ENCODE measurements at regions not wholly inside any gene's neighbourhood (a gene's known extent, or its start where the extent isn't known, plus 50 kb on each side); places are given as distances from the start of the nearest gene placed in this dataset.

- H3K27ac ChIP-seq: no peak overlapping the region
- no peaks in the 10 kb centered on the region for H3K4me1 ChIP-seq (replicated peaks in 1 of 2)
- H3K4me3 ChIP-seq: no peak overlapping the region
- in situ Hi-C loops (cut with MboI; ENCODE audit: low pct_unique_long_range_greater_than_20kb in 2 of 9, low sequenced_read_pairs in 9 of 9, unreplicated experiment in 9 of 9): no loop called here
- 0 to 92% (median 71%) methylated on average over 1 to 3 of the region's 3 CpGs for WGBS, 10 experiments
- ATAC-seq (replicated peaks in 6 of 8): no peak
These were observed 213.7 kb downstream of the HTR7 start for GRCh38 chr10:90644165-90644564.

GRCh38 chr10:90650858-90651257 is 207.0 kb downstream of the HTR7 start:
- WGBS, 10 experiments: 0 to 100% (median 75%) methylated on average over 1 to 2 of the region's 2 CpGs; no CpG with 5 or more reads in 1 of the 10 experiments
- H3K4me1 ChIP-seq (replicated peaks in 1 of 2): no peaks in the 10 kb centered on the region
- no peak overlapping the region for H3K27ac ChIP-seq
- no peak overlapping the region for H3K4me3 ChIP-seq
- in situ Hi-C loops (cut with MboI; ENCODE audit: low pct_unique_long_range_greater_than_20kb in 2 of 9, low sequenced_read_pairs in 9 of 9, unreplicated experiment in 9 of 9): no loop called here
- no peak for ATAC-seq (replicated peaks in 6 of 8)

- in situ Hi-C loops (cut with MboI; ENCODE audit: low pct_unique_long_range_greater_than_20kb in 2 of 9, low sequenced_read_pairs in 9 of 9, unreplicated experiment in 9 of 9): no loop called here
- H3K4me3 ChIP-seq: no peak overlapping the region
- no peak for ATAC-seq (replicated peaks in 6 of 8)
- no peak overlapping the region for H3K27ac ChIP-seq
- no peaks in the 10 kb centered on the region for H3K4me1 ChIP-seq (replicated peaks in 1 of 2)
These were observed 205.3 kb downstream of the HTR7 start for GRCh38 chr10:90652519-90652918.

- in situ Hi-C loops (cut with MboI; ENCODE audit: low pct_unique_long_range_greater_than_20kb in 2 of 9, low sequenced_read_pairs in 9 of 9, unreplicated experiment in 9 of 9): no loop called here
- no peak overlapping the region for H3K27ac ChIP-seq
- H3K4me1 ChIP-seq (replicated peaks in 1 of 2): no peaks in the 10 kb centered on the region
- no peak overlapping the region for H3K4me3 ChIP-seq
- whole genome bisulfite sequencing, 10 experiments: 0 to 80% (median 67%) methylated on average over 1 of the region's 1 CpG; no CpG with 5 or more reads in 7 of the 10 experiments
- no peak for ATAC-seq (replicated peaks in 6 of 8)
These were observed 199.0 kb downstream of the HTR7 start for GRCh38 chr10:90658791-90659190.

GRCh38 chr10:90665905-90666662 is 191.8 kb downstream of the HTR7 start:
- Histone ChIP-seq H3K4me3 (no peak overlapping the region), H3K4me1 (replicated peaks in 1 of 2) (no peaks in the 10 kb centered on the region), H3K27ac (no peak overlapping the region)
- ATAC-seq (replicated peaks in 6 of 8): no peak
- in situ Hi-C loops (cut with MboI; ENCODE audit: low pct_unique_long_range_greater_than_20kb in 2 of 9, low sequenced_read_pairs in 9 of 9, unreplicated experiment in 9 of 9): no loop called here
- WGBS, 10 experiments: 14 to 95% (median 66%) methylated on average over 1 to 7 of the region's 8 CpGs

- Histone ChIP-seq H3K4me3 (no peak overlapping the region), H3K27ac (no peak overlapping the region), H3K4me1 (replicated peaks in 1 of 2) (no peaks in the 10 kb centered on the region)
- ATAC-seq (replicated peaks in 6 of 8): no peak
- in situ Hi-C loops (cut with MboI; ENCODE audit: low pct_unique_long_range_greater_than_20kb in 2 of 9, low sequenced_read_pairs in 9 of 9, unreplicated experiment in 9 of 9): no loop called here
- WGBS, 10 experiments: 0 to 87% (median 54%) methylated on average over 1 of the region's 1 CpG; no CpG with 5 or more reads in 1 of the 10 experiments
These were observed 183.4 kb downstream of the HTR7 start for GRCh38 chr10:90674461-90674860.

GRCh38 chr10:90674928-90675327 is 182.9 kb downstream of the HTR7 start:
- peak in 3 of 8 experiments; percentile 27 to 98 (median 76) for ATAC-seq (replicated peaks in 6 of 8)
- no peak overlapping the region for H3K27ac ChIP-seq
- WGBS, 10 experiments: 9 to 100% (median 91%) methylated on average over 1 to 5 of the region's 5 CpGs; no CpG with 5 or more reads in 1 of the 10 experiments

GRCh38 chr10:90675621-90676020 is 182.2 kb downstream of the HTR7 start:
- Histone ChIP-seq H3K4me1 (replicated peaks in 1 of 2) (no peaks in the 10 kb centered on the region), H3K4me3 (no peak overlapping the region), H3K27ac (no peak overlapping the region)
- no peak for ATAC-seq (replicated peaks in 6 of 8)
- WGBS, 10 experiments: 0 to 86% (median 45%) methylated on average over 1 to 2 of the region's 2 CpGs
- in situ Hi-C loops (cut with MboI; ENCODE audit: low pct_unique_long_range_greater_than_20kb in 2 of 9, low sequenced_read_pairs in 9 of 9, unreplicated experiment in 9 of 9): no loop called here

More at GRCh38 chr10:90674928-90675327, 182.9 kb downstream of the HTR7 start:
- in situ Hi-C loops (cut with MboI; ENCODE audit: low pct_unique_long_range_greater_than_20kb in 2 of 9, low sequenced_read_pairs in 9 of 9, unreplicated experiment in 9 of 9): no loop called here
- Histone ChIP-seq H3K4me3 (no peak overlapping the region), H3K4me1 (replicated peaks in 1 of 2) (no peaks in the 10 kb centered on the region)

Measured in motor neuron (in vitro differentiated cells).